HCT116 (cell line): ENCODE measurements at regions not wholly inside any gene's neighbourhood (a gene's known extent, or its start where the extent isn't known, plus 50 kb on each side); places are given as distances from the start of the nearest gene placed in this dataset.

ENCODE experiments used
- ATAC-seq: fragments of 200-7000 bp; cut with Tn5 transposase; 2 replicates; pipeline ENCODE4 v1.9.1; 2020; ENCODE audit warnings: mild to moderate bottlenecking, moderate library complexity
- BruUV-seq: library from RNA; stranded (reverse); fragments of 400-500 nt; replicated peaks from 2 replicates; lab custom pipeline; 2021; lab: Mats Ljungman, UMichigan
- CTCF ChIA-PET: fragments of 300-600 bp; sonication (Branson Sonifier 250); formaldehyde crosslinking; loops from one replicate; lab custom pipeline; 2021; ENCODE audit warnings: antibody characterized with exemption; lab: Charles Lee
- POLR2A ChIA-PET: fragments of 300-600, 350-600 bp; sonication (Branson Sonifier 250); formaldehyde crosslinking; loops from one replicate; lab custom pipeline; 2021; ENCODE audit warnings: antibody characterized with exemption; lab: Charles Lee
- RAD21 ChIA-PET, 2 experiments: fragments of 300-600 bp; sonication (Branson Sonifier 250); formaldehyde crosslinking; loops; one replicate each; lab custom pipeline; 2023; ENCODE audit warnings: low total read pairs in 2 of 2; ENCODE audit not compliant: uncharacterized antibody in 2 of 2, unreplicated experiment in 2 of 2, low non-redundant PET in 1 of 2; lab: Charles Lee
- DNase-seq: peaks from one replicate; pipeline ENCODE4 v3.0.0-alpha.2; 2010; ENCODE audit warnings: low read depth, low spot score
- H2AFZ ChIP-seq: fragments of 200-600 bp; shearing (Covaris generic), sonication (generic); 2 replicates; pipeline ENCODE4 v1.6.1; 2017; ENCODE audit warnings: low read depth, mixed run types, mixed read lengths, antibody characterized with exemption, low read length; ENCODE audit not compliant: poor library complexity, severe bottlenecking
- H3K27ac ChIP-seq: 2 replicates; pipeline ENCODE4 v1.5.1; 2012; ENCODE audit warnings: low read depth, low read length
- H3K27me3 ChIP-seq: fragments of 200-600 bp; sonication (generic); 2 replicates; pipeline ENCODE4 v1.6.1; 2016; ENCODE audit warnings: mixed run types, low read length, mixed read lengths; ENCODE audit not compliant: insufficient read depth
- H3K36me3 ChIP-seq, 2 experiments: fragments of 200-500 bp in 1 of 2; fragments of 200-600 bp in 1 of 2; sonication (Bioruptor generic) in 1 of 2; sonication (generic) in 1 of 2; 2 replicates each; pipeline versions ENCODE4 v1.5.1 to v1.6.1; 2014 to 2016; ENCODE audit warnings: low read length in 2 of 2, inconsistent platforms in 1 of 2, mixed read lengths in 1 of 2, mixed run types in 1 of 2; ENCODE audit not compliant: insufficient read depth in 2 of 2, control insufficient read depth in 1 of 2
- H3K4me1 ChIP-seq, 2 experiments: fragments of 200-600 bp in 1 of 2; sonication (generic) in 1 of 2; 2 replicates each; pipeline versions ENCODE4 v1.5.1 to v1.6.1; 2012 to 2017; ENCODE audit warnings: low read length in 2 of 2, inconsistent platforms in 1 of 2, mild to moderate bottlenecking in 1 of 2, mixed read lengths in 1 of 2, mixed run types in 1 of 2, moderate library complexity in 1 of 2; ENCODE audit not compliant: insufficient read depth in 2 of 2, control insufficient read depth in 1 of 2
- H3K4me2 ChIP-seq: fragments of 200-600 bp; sonication (generic); 2 replicates; pipeline ENCODE4 v1.6.1; 2017; ENCODE audit warnings: mixed run types, low read length, mixed read lengths
- H3K4me3 ChIP-seq, 2 experiments: fragments of 200-600 bp in 1 of 2; sonication (generic) in 1 of 2; replicated peaks in 1 of 2; 2 replicates each; pipeline ENCODE4 v1.5.1; 2011 to 2016; ENCODE audit warnings: low read length in 2 of 2, control low read depth in 1 of 2, low read depth in 1 of 2, mild to moderate bottlenecking in 1 of 2, mixed read lengths in 1 of 2, mixed run types in 1 of 2
- H3K79me2 ChIP-seq: fragments of 200-600 bp; sonication (generic); 2 replicates; pipeline ENCODE4 v1.6.1; 2017; ENCODE audit warnings: mild to moderate bottlenecking, mixed run types, low read length, moderate library complexity, mixed read lengths; ENCODE audit not compliant: insufficient read depth
- H3K9ac ChIP-seq: fragments of 200-600 bp; sonication (generic); 2 replicates; pipeline ENCODE4 v1.6.1; 2016; ENCODE audit warnings: low read length, mixed read lengths
- H3K9me2 ChIP-seq: fragments of 200-600 bp; sonication (generic), shearing (Covaris generic); 2 replicates; pipeline ENCODE4 v1.6.1; 2017; ENCODE audit warnings: mixed run types, mild to moderate bottlenecking, moderate library complexity; ENCODE audit not compliant: insufficient read depth
- H3K9me3 ChIP-seq, 2 experiments: fragments of 200-500 bp in 1 of 2; fragments of 200-600 bp in 1 of 2; sonication (Bioruptor generic) in 1 of 2; sonication (generic) in 1 of 2; 2 replicates each; pipeline ENCODE4 v1.6.1; 2014 to 2017; ENCODE audit warnings: low read length in 2 of 2, mixed read lengths in 2 of 2, inconsistent platforms in 1 of 2, low read depth in 1 of 2, mild to moderate bottlenecking in 1 of 2, mixed run types in 1 of 2, moderate library complexity in 1 of 2; ENCODE audit not compliant: control insufficient read depth in 1 of 2, insufficient read depth in 1 of 2
- H4K20me1 ChIP-seq: fragments of 200-600 bp; sonication (generic), shearing (Covaris generic); 2 replicates; pipeline ENCODE4 v1.6.1; 2017; ENCODE audit warnings: mixed run types, mild to moderate bottlenecking, moderate library complexity; ENCODE audit not compliant: insufficient read depth
- CBX3 ChIP-seq: IDR thresholded peaks from 2 replicates; pipeline ENCODE4 v1.6.1; 2012; ENCODE audit warnings: low read depth
- CEBPB ChIP-seq: IDR thresholded peaks from 2 replicates; pipeline ENCODE4 v1.6.1; 2012; ENCODE audit warnings: low read depth
- EGR1 ChIP-seq: IDR thresholded peaks from 2 replicates; pipeline ENCODE4 v1.6.1; 2012; ENCODE audit warnings: low read depth
- EZH2 ChIP-seq: fragments of 200-600 bp; sonication (generic); IDR thresholded peaks from 2 replicates; pipeline ENCODE4 v1.6.1; 2017; ENCODE audit warnings: antibody characterized with exemption, mixed run types
- EZH2phosphoT487 ChIP-seq: fragments of 200-600 bp; IDR thresholded peaks from 2 replicates; pipeline ENCODE4 v1.6.1; 2018; ENCODE audit warnings: antibody characterized with exemption, borderline replicate concordance
- FOSL1 ChIP-seq: IDR thresholded peaks from 2 replicates; pipeline ENCODE4 v1.6.1; 2012; ENCODE audit warnings: low read depth
- JUND ChIP-seq: IDR thresholded peaks from 2 replicates; pipeline ENCODE4 v1.6.1; 2012
- POLR2A ChIP-seq: IDR thresholded peaks from 2 replicates; pipeline ENCODE4 v1.7.0; 2011; ENCODE audit warnings: borderline replicate concordance; ENCODE audit not compliant: insufficient read depth, insufficient read length; ENCODE audit errors: extremely low read depth
- RAD21 ChIP-seq: IDR thresholded peaks from 2 replicates; pipeline ENCODE4 v1.6.1; 2012; ENCODE audit warnings: low read depth, mild to moderate bottlenecking
- SIN3A ChIP-seq: IDR thresholded peaks from 2 replicates; pipeline ENCODE4 v1.6.1; 2012; ENCODE audit warnings: low read depth
- SP1 ChIP-seq: IDR thresholded peaks from 2 replicates; pipeline ENCODE4 v1.6.1; 2012; ENCODE audit warnings: low read depth
- SRF ChIP-seq: IDR thresholded peaks from 2 replicates; pipeline ENCODE4 v1.6.1; 2012; ENCODE audit warnings: low read depth
- TCF7L2 ChIP-seq: IDR thresholded peaks from 2 replicates; pipeline ENCODE4 v1.7.0; 2011; ENCODE audit warnings: borderline replicate concordance, inconsistent platforms; ENCODE audit not compliant: insufficient read depth, insufficient read length; ENCODE audit errors: extremely low read depth
- YY1 ChIP-seq: IDR thresholded peaks from 2 replicates; pipeline ENCODE4 v1.6.1; 2011; ENCODE audit warnings: low read length, low read depth, moderate library complexity, mild to moderate bottlenecking; ENCODE audit not compliant: insufficient replicate concordance; ENCODE audit errors: extremely low read depth
- intact Hi-C: fragments of 100-400 bp; cut with micrococcal nuclease; formaldehyde crosslinking; loops from 2 replicates; pipeline ENCODE4 v1.10.0; 2022
- TF ChIP-seq, protein P1 (sequence below), 3 experiments: fragments of 200-600 bp in 1 of 3; sonication (generic) in 1 of 3; IDR thresholded peaks in 2 of 3; conservative IDR thresholded peaks in 1 of 3; 2 replicates each; pipeline ENCODE4 v1.5.1; 2012 to 2017; ENCODE audit warnings: low read depth in 2 of 3, low read length in 2 of 3, antibody characterized with exemption in 1 of 3, borderline replicate concordance in 1 of 3, control low read depth in 1 of 3, mild to moderate bottlenecking in 1 of 3, mixed read lengths in 1 of 3, mixed run types in 1 of 3, moderate library complexity in 1 of 3; ENCODE audit not compliant: insufficient read depth in 1 of 3
- TF ChIP-seq, protein P2 (sequence below): IDR thresholded peaks from 2 replicates; pipeline ENCODE4 v1.6.1; 2012
- TF ChIP-seq, protein P3 (sequence below): IDR thresholded peaks from 2 replicates; pipeline ENCODE4 v1.6.1; 2012
- TF ChIP-seq, protein P4 (sequence below): IDR thresholded peaks from 2 replicates; pipeline ENCODE4 v1.6.1; 2011; ENCODE audit warnings: mild to moderate bottlenecking, low read length, moderate library complexity; ENCODE audit not compliant: insufficient replicate concordance; ENCODE audit errors: extremely low read depth

DNA sequence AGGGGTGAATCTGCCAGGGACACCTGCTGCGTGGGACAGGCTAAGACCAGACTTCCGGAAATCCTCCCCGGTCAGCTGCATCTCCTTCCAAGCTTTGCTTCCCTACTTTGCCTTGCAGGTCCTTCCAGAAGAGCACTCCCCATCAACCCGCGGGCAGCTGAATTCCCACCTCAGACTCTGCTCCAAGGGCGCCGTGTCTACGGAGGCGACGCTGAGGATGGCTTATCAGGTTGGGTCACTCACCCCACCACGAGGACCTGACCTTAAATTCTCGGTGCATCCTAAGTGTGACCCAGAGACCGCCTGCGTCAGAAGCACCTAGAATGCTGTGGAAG, 78.9 kb upstream of the KMT2C start:
- ChIA-PET POLR2A (no interaction called here), CTCF (no interaction called here), RAD21 (no interaction called here)
- Histone ChIP-seq H4K20me1 (no peaks in the 10 kb centered on the region), H3K4me2 (no peak overlapping the region), H3K9me2 (no peaks in the 10 kb centered on the region), H3K4me1 (no peaks in the 10 kb centered on the region), H3K27ac (no peak overlapping the region), H3K79me2 (no peaks in the 10 kb centered on the region), H3K9ac (no peak overlapping the region), H3K4me3 (no peak overlapping the region), H3K27me3 (no peaks in the 10 kb centered on the region), H3K36me3 (no peaks in the 10 kb centered on the region), H3K9me3 (no peaks in the 10 kb centered on the region), H2AFZ (no peak overlapping the region)
- ATAC-seq: no peak
- TF ChIP-seq, protein P1, sequence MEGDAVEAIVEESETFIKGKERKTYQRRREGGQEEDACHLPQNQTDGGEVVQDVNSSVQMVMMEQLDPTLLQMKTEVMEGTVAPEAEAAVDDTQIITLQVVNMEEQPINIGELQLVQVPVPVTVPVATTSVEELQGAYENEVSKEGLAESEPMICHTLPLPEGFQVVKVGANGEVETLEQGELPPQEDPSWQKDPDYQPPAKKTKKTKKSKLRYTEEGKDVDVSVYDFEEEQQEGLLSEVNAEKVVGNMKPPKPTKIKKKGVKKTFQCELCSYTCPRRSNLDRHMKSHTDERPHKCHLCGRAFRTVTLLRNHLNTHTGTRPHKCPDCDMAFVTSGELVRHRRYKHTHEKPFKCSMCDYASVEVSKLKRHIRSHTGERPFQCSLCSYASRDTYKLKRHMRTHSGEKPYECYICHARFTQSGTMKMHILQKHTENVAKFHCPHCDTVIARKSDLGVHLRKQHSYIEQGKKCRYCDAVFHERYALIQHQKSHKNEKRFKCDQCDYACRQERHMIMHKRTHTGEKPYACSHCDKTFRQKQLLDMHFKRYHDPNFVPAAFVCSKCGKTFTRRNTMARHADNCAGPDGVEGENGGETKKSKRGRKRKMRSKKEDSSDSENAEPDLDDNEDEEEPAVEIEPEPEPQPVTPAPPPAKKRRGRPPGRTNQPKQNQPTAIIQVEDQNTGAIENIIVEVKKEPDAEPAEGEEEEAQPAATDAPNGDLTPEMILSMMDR (IDR thresholded peaks at IDR 0.05 in 2 of 3, conservative IDR thresholded peaks at IDR 0.05 in 1 of 3; ENCODE audit: borderline replicate concordance in 1 of 3, insufficient read depth in 1 of 3, low read depth in 2 of 3, low read length in 2 of 3): no peak
- TF ChIP-seq JUND (no peak), POLR2A (no peak), SRF (no peak), SP1 (no peak), RAD21 (no peak), EGR1 (no peak), YY1 (no peak), TCF7L2 (no peak), CEBPB (no peak), EZH2 (no peak), EZH2phosphoT487 (no peak), SIN3A (no peak), CBX3 (no peak), FOSL1 (no peak)
- TF ChIP-seq, protein P2, sequence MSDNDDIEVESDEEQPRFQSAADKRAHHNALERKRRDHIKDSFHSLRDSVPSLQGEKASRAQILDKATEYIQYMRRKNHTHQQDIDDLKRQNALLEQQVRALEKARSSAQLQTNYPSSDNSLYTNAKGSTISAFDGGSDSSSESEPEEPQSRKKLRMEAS: no peak
- TF ChIP-seq, protein P3, sequence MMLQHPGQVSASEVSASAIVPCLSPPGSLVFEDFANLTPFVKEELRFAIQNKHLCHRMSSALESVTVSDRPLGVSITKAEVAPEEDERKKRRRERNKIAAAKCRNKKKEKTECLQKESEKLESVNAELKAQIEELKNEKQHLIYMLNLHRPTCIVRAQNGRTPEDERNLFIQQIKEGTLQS: no peak
- TF ChIP-seq, protein P4, sequence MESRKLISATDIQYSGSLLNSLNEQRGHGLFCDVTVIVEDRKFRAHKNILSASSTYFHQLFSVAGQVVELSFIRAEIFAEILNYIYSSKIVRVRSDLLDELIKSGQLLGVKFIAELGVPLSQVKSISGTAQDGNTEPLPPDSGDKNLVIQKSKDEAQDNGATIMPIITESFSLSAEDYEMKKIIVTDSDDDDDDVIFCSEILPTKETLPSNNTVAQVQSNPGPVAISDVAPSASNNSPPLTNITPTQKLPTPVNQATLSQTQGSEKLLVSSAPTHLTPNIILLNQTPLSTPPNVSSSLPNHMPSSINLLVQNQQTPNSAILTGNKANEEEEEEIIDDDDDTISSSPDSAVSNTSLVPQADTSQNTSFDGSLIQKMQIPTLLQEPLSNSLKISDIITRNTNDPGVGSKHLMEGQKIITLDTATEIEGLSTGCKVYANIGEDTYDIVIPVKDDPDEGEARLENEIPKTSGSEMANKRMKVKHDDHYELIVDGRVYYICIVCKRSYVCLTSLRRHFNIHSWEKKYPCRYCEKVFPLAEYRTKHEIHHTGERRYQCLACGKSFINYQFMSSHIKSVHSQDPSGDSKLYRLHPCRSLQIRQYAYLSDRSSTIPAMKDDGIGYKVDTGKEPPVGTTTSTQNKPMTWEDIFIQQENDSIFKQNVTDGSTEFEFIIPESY: no peak
- intact Hi-C loops: no loop called here
- no peak for DNase-seq
- no TSS peak for BruUV-seq
